SK-N-SH (cell line): ENCODE measurements at regions not wholly inside any gene's neighbourhood (a gene's known extent, or its start where the extent isn't known, plus 50 kb on each side); places are given as distances from the start of the nearest gene placed in this dataset.

Experiments used
- CTCF ChIA-PET: fragments of 300-600, 350-600 bp; formaldehyde crosslinking; extraction: SDS; loops from one replicate; lab custom pipeline; 2021; lab: Yijun Ruan, JAX
- POLR2A ChIA-PET: fragments of 350-600 bp; sonication (Branson Sonifier 250); formaldehyde crosslinking; extraction: SDS; loops from one replicate; lab custom pipeline; 2020; ENCODE audit warnings: antibody characterized with exemption, inconsistent platforms; lab: Yijun Ruan, JAX
- DNase-seq: peaks from one replicate; pipeline ENCODE4 v3.0.0; 2012
- H2AFZ ChIP-seq: fragments of 200-600 bp; sonication (generic); 2 replicates; pipeline ENCODE4 v1.8.1; 2016; ENCODE audit warnings: antibody characterized with exemption, mild to moderate bottlenecking, low read depth
- H3F3A ChIP-seq: fragments of 200-600 bp; sonication (generic); replicated peaks from 2 replicates; pipeline ENCODE3; 2016; ENCODE audit warnings: antibody characterized with exemption, mild to moderate bottlenecking; ENCODE audit not compliant: insufficient read depth
- H3K27ac ChIP-seq, 2 experiments: fragments of 200-500 bp in 1 of 2; fragments of 200-600 bp in 1 of 2; sonication (Bioruptor generic) in 1 of 2; sonication (generic), shearing (Covaris generic) in 1 of 2; 2 replicates each; pipeline versions ENCODE4 v1.5.1 to v1.6.1; 2014 to 2016; ENCODE audit warnings: low read depth in 2 of 2, inconsistent platforms in 1 of 2, low read length in 1 of 2, mild to moderate bottlenecking in 1 of 2, mixed read lengths in 1 of 2
- H3K27me3 ChIP-seq: fragments of 200-600 bp; sonication (generic), shearing (Covaris generic); 2 replicates; pipeline ENCODE4 v1.6.1; 2016; ENCODE audit warnings: mixed run types; ENCODE audit not compliant: insufficient read depth
- H3K36me3 ChIP-seq, 2 experiments: fragments of 200-500 bp in 1 of 2; fragments of 200-600 bp in 1 of 2; sonication (Bioruptor generic) in 1 of 2; sonication (generic) in 1 of 2; replicated peaks in 1 of 2; 2 replicates each; pipeline versions ENCODE3 to v1.5.1; 2014 to 2016; ENCODE audit warnings: low read length in 1 of 2, mild to moderate bottlenecking in 1 of 2; ENCODE audit not compliant: insufficient read depth in 2 of 2, control insufficient read depth in 1 of 2
- H3K4me1 ChIP-seq, 2 experiments: fragments of 200-500 bp in 1 of 2; fragments of 200-600 bp in 1 of 2; sonication (Bioruptor generic) in 1 of 2; sonication (generic), shearing (Covaris generic) in 1 of 2; 2 replicates each; pipeline versions ENCODE4 v1.5.1 to v1.6.1; 2014 to 2016; ENCODE audit warnings: low read depth in 1 of 2, low read length in 1 of 2, mixed run types in 1 of 2; ENCODE audit not compliant: insufficient read depth in 2 of 2, control insufficient read depth in 1 of 2
- H3K4me2 ChIP-seq: fragments of 200-600 bp; sonication (generic), shearing (Covaris generic); 2 replicates; pipeline ENCODE4 v1.6.1; 2017; ENCODE audit warnings: mixed run types
- H3K4me3 ChIP-seq, 2 experiments: fragments of 200-500 bp in 1 of 2; fragments of 200-600 bp in 1 of 2; sonication (Bioruptor generic) in 1 of 2; sonication (generic), shearing (Covaris generic) in 1 of 2; 2 replicates each; pipeline versions ENCODE4 v1.5.1 to v1.8.1; 2014 to 2016; ENCODE audit warnings: low read depth in 2 of 2, inconsistent platforms in 1 of 2, low read length in 1 of 2, mild to moderate bottlenecking in 1 of 2, mixed read lengths in 1 of 2, moderate library complexity in 1 of 2
- H3K79me2 ChIP-seq: fragments of 200-600 bp; sonication (generic); 2 replicates; pipeline ENCODE4 v1.8.1; 2017; ENCODE audit warnings: mild to moderate bottlenecking; ENCODE audit not compliant: insufficient read depth
- H3K9ac ChIP-seq: fragments of 200-600 bp; sonication (generic); 2 replicates; pipeline ENCODE4 v1.6.1; 2017; ENCODE audit warnings: mixed run types
- H3K9me2 ChIP-seq: fragments of 200-600 bp; sonication (generic); 2 replicates; pipeline ENCODE4 v1.6.1; 2017; ENCODE audit warnings: mixed run types
- H3K9me3 ChIP-seq: fragments of 200-600 bp; sonication (generic); 2 replicates; pipeline ENCODE4 v1.6.1; 2017; ENCODE audit warnings: mixed run types, mild to moderate bottlenecking, moderate library complexity
- H4K20me1 ChIP-seq: fragments of 200-600 bp; sonication (generic); 2 replicates; pipeline ENCODE4 v1.6.1; 2017; ENCODE audit warnings: mild to moderate bottlenecking, mixed run types; ENCODE audit not compliant: insufficient read depth
- CTCF ChIP-seq: fragments of 200-600 bp; sonication (generic); IDR thresholded peaks from 2 replicates; pipeline ENCODE4 v1.6.1; 2017; ENCODE audit warnings: antibody characterized with exemption, mild to moderate bottlenecking, moderate library complexity
- ELF1 ChIP-seq: IDR thresholded peaks from 2 replicates; pipeline ENCODE4 v1.4.0; 2012
- EZH2phosphoT487 ChIP-seq: fragments of 200-600 bp; sonication (generic); IDR thresholded peaks from 2 replicates; pipeline ENCODE4 v1.6.1; 2017; ENCODE audit warnings: low read depth, mixed run types, mild to moderate bottlenecking, antibody characterized with exemption, moderate library complexity, borderline replicate concordance
- FOXJ3 ChIP-seq: sonication (generic); formaldehyde crosslinking; IDR thresholded peaks from 2 replicates; pipeline ENCODE4 v1.5.1; 2020; ENCODE audit warnings: mild to moderate bottlenecking, missing genetic modification reagents
- FOXM1 ChIP-seq: IDR thresholded peaks from 2 replicates; pipeline ENCODE4 v1.4.0; 2012; ENCODE audit warnings: low read depth, mild to moderate bottlenecking
- GATA2 ChIP-seq: sonication (generic); formaldehyde crosslinking; IDR thresholded peaks from 2 replicates; pipeline ENCODE4 v1.5.0; 2020; ENCODE audit warnings: mild to moderate bottlenecking, missing genetic modification reagents
- MAX ChIP-seq: IDR thresholded peaks from 2 replicates; pipeline ENCODE4 v1.4.0; 2012; ENCODE audit warnings: low read depth
- MEF2A ChIP-seq: IDR thresholded peaks from 2 replicates; pipeline ENCODE4 v1.4.0; 2012; ENCODE audit warnings: low read depth, borderline replicate concordance
- NFIC ChIP-seq: IDR thresholded peaks from 2 replicates; pipeline ENCODE4 v1.4.0; 2012; ENCODE audit warnings: borderline replicate concordance
- NRF1 ChIP-seq: IDR thresholded peaks from 2 replicates; pipeline ENCODE4 v1.6.1; 2012; ENCODE audit warnings: low read depth, mild to moderate bottlenecking, low read length
- POLR2AphosphoS5 ChIP-seq: IDR thresholded peaks from 2 replicates; pipeline ENCODE4 v1.6.1; 2012; ENCODE audit warnings: low read depth, low read length
- RAD21 ChIP-seq: IDR thresholded peaks from 2 replicates; pipeline ENCODE4 v1.6.1; 2012; ENCODE audit warnings: mild to moderate bottlenecking, low read length
- RCOR1 ChIP-seq: fragments of 150-350 bp; IDR thresholded peaks from 2 replicates; pipeline ENCODE4 v1.6.1; 2017; ENCODE audit warnings: antibody characterized with exemption, low read length
- SIN3A ChIP-seq: IDR thresholded peaks from 2 replicates; pipeline ENCODE4 v1.6.1; 2012; ENCODE audit warnings: low read depth, mild to moderate bottlenecking, low read length, moderate library complexity, borderline replicate concordance
- SMC3 ChIP-seq: IDR thresholded peaks from 2 replicates; pipeline ENCODE4 v1.6.1; 2012; ENCODE audit warnings: low read depth, low read length, improper control_type of control experiment
- TCF12 ChIP-seq: IDR thresholded peaks from 2 replicates; pipeline ENCODE4 v1.4.0; 2012
- TEAD4 ChIP-seq: IDR thresholded peaks from 2 replicates; pipeline ENCODE4 v1.4.0; 2012; ENCODE audit warnings: mild to moderate bottlenecking, borderline replicate concordance; ENCODE audit not compliant: insufficient read depth
- ZBTB33 ChIP-seq: IDR thresholded peaks from 2 replicates; pipeline ENCODE4 v1.4.0; 2012; ENCODE audit warnings: low read depth, borderline replicate concordance
- WGBS: methylation state at CpG from one replicate; pipeline ENCODE4 v1.1.6; 2017; ENCODE audit warnings: low lambda C conversion rate; 5-methylcytosine and 5-hydroxymethylcytosine counted together

- CTCF ChIA-PET = interaction anchor here (0.7 kb wide), 1 partner anchor 898 kb away, joined by 3 read pairs; no protein-coding TSS in a partner anchor
- 26% methylated on average over 3 of the region's 3 CpGs for WGBS
- TF ChIP-seq RAD21 (peak; percentile 28; the same call in 1 of the 2 replicates), NFIC (no peak), CTCF (0 out of 2 replicates have a peak, but pooled peaks have one; percentile 15), RCOR1 (no peak)
- Histone ChIP-seq H3K4me2 (no peak overlapping the region), H3K27me3 (no peaks in the 10 kb centered on the region), H3K36me3 (no peaks in the 10 kb centered on the region), H3K27ac (no peak overlapping the region), H3K4me3 (no peak overlapping the region), H3K4me1 (no peaks in the 10 kb centered on the region), H3F3A (no peaks in the 10 kb centered on the region), H3K9me2 (no peaks in the 10 kb centered on the region), H2AFZ (no peak overlapping the region), H3K9ac (no peak overlapping the region), H3K79me2 (no peaks in the 10 kb centered on the region), H3K9me3 (no peaks in the 10 kb centered on the region), H4K20me1 (no peaks in the 10 kb centered on the region)
- no peak for DNase-seq
- POLR2A ChIA-PET = no interaction called here
These were observed 479.5 kb downstream of the TAF11L14 start for GRCh38 chr5:18113721-18114120.

- no peaks in the 10 kb centered on the region for H3K4me1 ChIP-seq
- no peaks in the 10 kb centered on the region for H4K20me1 ChIP-seq
- POLR2A ChIA-PET = no interaction called here
- CTCF ChIA-PET = interaction anchor here (0.7 kb wide), 1 partner anchor 898 kb away, joined by 3 read pairs; no protein-coding TSS in a partner anchor
- H3K27me3 ChIP-seq = no peaks in the 10 kb centered on the region
- H3K9me3 ChIP-seq = no peaks in the 10 kb centered on the region
- H3F3A ChIP-seq = no peaks in the 10 kb centered on the region
- no peak for DNase-seq
- no peak overlapping the region for H3K9ac ChIP-seq
- H3K27ac ChIP-seq = no peak overlapping the region
- H3K4me2 ChIP-seq = no peak overlapping the region
- WGBS = 22% methylated on average over 6 of the region's 6 CpGs
- no peaks in the 10 kb centered on the region for H3K9me2 ChIP-seq
- H3K36me3 ChIP-seq = no peaks in the 10 kb centered on the region
- H3K4me3 ChIP-seq = no peak overlapping the region
- no peak overlapping the region for H2AFZ ChIP-seq
- TF ChIP-seq NFIC (no peak), POLR2AphosphoS5 (no peak), EZH2phosphoT487 (no peak), ZBTB33 (no peak), FOXJ3 (CRISPR knock-in tag) (no peak), RAD21 (no peak), TEAD4 (no peak), SMC3 (no peak), MEF2A (no peak), NRF1 (no peak), GATA2 (CRISPR knock-in tag) (no peak), TCF12 (no peak), FOXM1 (no peak), SIN3A (no peak), ELF1 (no peak), MAX (no peak)
- no peaks in the 10 kb centered on the region for H3K79me2 ChIP-seq
These were observed 480.0 kb downstream of the TAF11L14 start for GRCh38 chr5:18114151-18114757.
